GM12878 (cell line): ENCODE measurements at regions not wholly inside any gene's neighbourhood (a gene's known extent, or its start where the extent isn't known, plus 50 kb on each side); places are given as distances from the start of the nearest gene placed in this dataset.

ENCODE experiments used
- ATAC-seq: fragments of 200-7000 bp; cut with Tn5 transposase; 3 replicates; pipeline ENCODE4 v1.9.1; 2020; ENCODE audit warnings: mild to moderate bottlenecking, moderate library complexity
- BruUV-seq: library from RNA; stranded (reverse); fragments of 400-500 nt; replicated peaks from 2 replicates; lab custom pipeline; 2021; lab: Mats Ljungman, UMichigan
- CTCF ChIA-PET: fragments of 300-600 bp; sonication (Branson Sonifier 250); formaldehyde crosslinking; extraction: SDS; loops from one replicate; lab custom pipeline; 2021; ENCODE audit warnings: inconsistent platforms; lab: Yijun Ruan, JAX
- POLR2A ChIA-PET: fragments of 350-600 bp; formaldehyde crosslinking; extraction: SDS; loops from one replicate; lab custom pipeline; 2021; ENCODE audit warnings: inconsistent platforms; lab: Charles Lee
- RAD21 ChIA-PET: fragments of 300-600 bp; sonication (Branson Sonifier 250); formaldehyde crosslinking; loops from one replicate; lab custom pipeline; 2023; ENCODE audit warnings: antibody characterized with exemption; ENCODE audit not compliant: unreplicated experiment; lab: Charles Lee
- SMC1A ChIA-PET: fragments of 300-600 bp; sonication (Branson Sonifier 250); formaldehyde crosslinking; loops from one replicate; lab custom pipeline; 2023; ENCODE audit not compliant: unreplicated experiment, uncharacterized antibody; lab: Charles Lee
- DNase-seq: peaks from one replicate; pipeline ENCODE4 v3.0.0-alpha.2; 2011; ENCODE audit warnings: low read depth, low spot score
- FAIRE-seq: peaks from 3 replicates; lab custom pipeline; 2011; peaks lifted over from hg19 to GRCh38; lab: Jason Lieb, UNC
- H2AFZ ChIP-seq: 2 replicates; pipeline ENCODE4 v1.6.0; 2011; ENCODE audit warnings: low read depth, low read length, control low read depth; ENCODE audit not compliant: control insufficient read depth
- H3K27ac ChIP-seq: 2 replicates; pipeline ENCODE4 v1.5.1; 2011; ENCODE audit warnings: control low read depth; ENCODE audit not compliant: control insufficient read depth, insufficient read depth
- H3K27me3 ChIP-seq, 2 experiments: replicated peaks in 1 of 2; 2 replicates each; pipeline versions ENCODE4 v1.6.0 to v1.6.1; 2011; ENCODE audit warnings: low read length in 1 of 2; ENCODE audit not compliant: control insufficient read depth in 2 of 2, insufficient read depth in 2 of 2
- H3K36me3 ChIP-seq, 2 experiments: 2 replicates each; pipeline ENCODE4 v1.5.1; 2011; ENCODE audit warnings: low read length in 1 of 2; ENCODE audit not compliant: control insufficient read depth in 2 of 2, insufficient read depth in 2 of 2
- H3K4me1 ChIP-seq: 2 replicates; pipeline ENCODE4 v1.6.1; 2011; ENCODE audit warnings: mild to moderate bottlenecking, low read length, moderate library complexity, mixed read lengths; ENCODE audit not compliant: control insufficient read depth, insufficient read depth
- H3K4me2 ChIP-seq: 2 replicates; pipeline ENCODE4 v1.6.0; 2011; ENCODE audit warnings: control low read depth; ENCODE audit not compliant: control insufficient read depth, insufficient read depth
- H3K4me3 ChIP-seq: fragments of 200-600 bp; sonication (generic); 2 replicates; pipeline ENCODE4 v1.5.1; 2016
- H3K79me2 ChIP-seq: 2 replicates; pipeline ENCODE4 v1.6.0; 2011; ENCODE audit warnings: low read length; ENCODE audit not compliant: control insufficient read depth, insufficient read depth
- H3K9ac ChIP-seq: 2 replicates; pipeline ENCODE4 v1.8.0; 2011; ENCODE audit warnings: low read length, control low read depth, mixed read lengths; ENCODE audit not compliant: control insufficient read depth, insufficient read depth
- H3K9me3 ChIP-seq: replicated peaks from 3 replicates; pipeline ENCODE4 v1.5.1; 2011; ENCODE audit warnings: mild to moderate bottlenecking, low read length; ENCODE audit not compliant: control insufficient read depth, insufficient read depth
- H4K20me1 ChIP-seq: 2 replicates; pipeline ENCODE4 v1.6.0; 2011; ENCODE audit not compliant: control insufficient read depth, insufficient read depth
- ATF2 ChIP-seq: IDR thresholded peaks from 2 replicates; pipeline ENCODE4 v1.6.1; 2012; ENCODE audit warnings: low read length, inconsistent platforms
- BRCA1 ChIP-seq: IDR thresholded peaks from 2 replicates; pipeline ENCODE4 v1.6.1; 2011; ENCODE audit warnings: low read depth, low read length, improper control_type of control experiment
- CBFB ChIP-seq: IDR thresholded peaks from 2 replicates; pipeline ENCODE4 v1.6.1; 2016; ENCODE audit warnings: antibody characterized with exemption, low read depth
- HDAC2 ChIP-seq: fragments of 200-600 bp; sonication (generic); IDR thresholded peaks from 2 replicates; pipeline ENCODE4 v1.6.1; 2017
- NR2C2 ChIP-seq: IDR thresholded peaks from 2 replicates; pipeline ENCODE4 v1.6.1; 2011; ENCODE audit warnings: borderline replicate concordance, low read depth; ENCODE audit not compliant: control insufficient read depth, insufficient read length
- PML ChIP-seq: IDR thresholded peaks from 2 replicates; pipeline ENCODE4 v1.6.1; 2012; ENCODE audit warnings: low read length, inconsistent platforms
- POU2F2 ChIP-seq: IDR thresholded peaks from 3 replicates; pipeline ENCODE4 v1.6.1; 2011; ENCODE audit warnings: low read depth, mild to moderate bottlenecking, low read length, borderline replicate concordance
- RAD51 ChIP-seq: fragments of 450-650 bp; IDR thresholded peaks from 2 replicates; pipeline ENCODE4 v1.6.1; 2016; ENCODE audit warnings: moderate library complexity, mild to moderate bottlenecking, inconsistent platforms
- RELB ChIP-seq: fragments of 450-650 bp; IDR thresholded peaks from 2 replicates; pipeline ENCODE4 v1.6.1; 2017; ENCODE audit warnings: low read depth, mild to moderate bottlenecking, moderate library complexity
- SREBF2 ChIP-seq: IDR thresholded peaks from 2 replicates; pipeline ENCODE4 v1.6.1; 2012; ENCODE audit warnings: mild to moderate bottlenecking, low read length
- TAF1 ChIP-seq: IDR thresholded peaks from 2 replicates; pipeline ENCODE4 v1.6.1; 2011; ENCODE audit warnings: mild to moderate bottlenecking, low read depth, low read length, borderline replicate concordance
- TCF7 ChIP-seq: IDR thresholded peaks from 2 replicates; pipeline ENCODE4 v1.6.1; 2014; ENCODE audit warnings: antibody characterized with exemption, borderline replicate concordance
- ZNF217 ChIP-seq: fragments of 450-650 bp; IDR thresholded peaks from 2 replicates; pipeline ENCODE4 v1.6.1; 2017; ENCODE audit warnings: antibody characterized with exemption, mild to moderate bottlenecking
- ZNF274 ChIP-seq: IDR thresholded peaks from one replicate; pipeline ENCODE4 v1.8.0; 2011; ENCODE audit not compliant: insufficient read length, insufficient read depth
- ZNF687 ChIP-seq: fragments of 450-650 bp; IDR thresholded peaks from 2 replicates; pipeline ENCODE4 v1.6.1; 2017; ENCODE audit warnings: mild to moderate bottlenecking, moderate library complexity
- WGBS: methylation state at CpG from one replicate; pipeline ENCODE4 v1.1.6; 2016; ENCODE audit warnings: low lambda C conversion rate; ENCODE audit not compliant: insufficient replicate concordance, insufficient coverage; ENCODE audit errors: missing lambda C conversion rate; 5-methylcytosine and 5-hydroxymethylcytosine counted together
- in situ Hi-C: fragments of 300-500 bp; cut with MboI; formaldehyde crosslinking; loops from 9 replicates; pipeline ENCODE4 v1.14.3; 2018; ENCODE audit warnings: mixed read lengths
- intact Hi-C: fragments of 100-400 bp; cut with micrococcal nuclease; formaldehyde crosslinking; loops from one replicate; pipeline ENCODE4 v1.14.2; 2022; ENCODE audit not compliant: unreplicated experiment
- TF ChIP-seq, protein P1 (sequence below): fragments of 450-650 bp; IDR thresholded peaks from 2 replicates; pipeline ENCODE4 v1.6.1; 2017; ENCODE audit warnings: antibody characterized with exemption, mild to moderate bottlenecking, moderate library complexity

DNA sequence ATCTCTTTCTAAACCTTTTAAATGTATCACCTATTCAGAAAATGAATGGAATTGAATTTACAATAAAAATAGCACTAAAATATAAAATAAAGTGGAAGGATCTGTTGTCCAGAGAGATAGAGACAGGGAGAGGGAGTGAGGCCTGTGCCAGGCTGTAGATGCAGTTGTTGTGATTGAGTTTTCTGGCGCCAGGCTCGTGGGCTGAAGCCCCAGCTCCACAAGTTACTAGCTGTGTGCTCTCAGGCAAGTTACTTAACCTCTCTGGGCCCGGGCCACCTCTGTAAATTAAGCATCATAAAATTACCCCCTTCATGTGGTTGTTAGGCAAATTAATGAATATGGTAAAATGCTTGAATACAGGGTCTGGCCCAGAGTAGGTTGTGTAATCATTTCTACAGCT lies 52.3 kb upstream of the USP29 start (continued):
- TF ChIP-seq ZNF687: no peak
- TF ChIP-seq RELB: no peak
- no peak for TF ChIP-seq PML
- no peak for TF ChIP-seq ZNF274

- intact Hi-C loops: no loop called here
- ATAC-seq: no peak
- TF ChIP-seq ZNF217 (no peak), POU2F2 (no peak), RAD51 (no peak), NR2C2 (no peak), HDAC2 (no peak), SREBF2 (no peak), BRCA1 (no peak), TCF7 (no peak), CBFB (no peak), ATF2 (no peak), TAF1 (no peak)
- TF ChIP-seq, protein P1, sequence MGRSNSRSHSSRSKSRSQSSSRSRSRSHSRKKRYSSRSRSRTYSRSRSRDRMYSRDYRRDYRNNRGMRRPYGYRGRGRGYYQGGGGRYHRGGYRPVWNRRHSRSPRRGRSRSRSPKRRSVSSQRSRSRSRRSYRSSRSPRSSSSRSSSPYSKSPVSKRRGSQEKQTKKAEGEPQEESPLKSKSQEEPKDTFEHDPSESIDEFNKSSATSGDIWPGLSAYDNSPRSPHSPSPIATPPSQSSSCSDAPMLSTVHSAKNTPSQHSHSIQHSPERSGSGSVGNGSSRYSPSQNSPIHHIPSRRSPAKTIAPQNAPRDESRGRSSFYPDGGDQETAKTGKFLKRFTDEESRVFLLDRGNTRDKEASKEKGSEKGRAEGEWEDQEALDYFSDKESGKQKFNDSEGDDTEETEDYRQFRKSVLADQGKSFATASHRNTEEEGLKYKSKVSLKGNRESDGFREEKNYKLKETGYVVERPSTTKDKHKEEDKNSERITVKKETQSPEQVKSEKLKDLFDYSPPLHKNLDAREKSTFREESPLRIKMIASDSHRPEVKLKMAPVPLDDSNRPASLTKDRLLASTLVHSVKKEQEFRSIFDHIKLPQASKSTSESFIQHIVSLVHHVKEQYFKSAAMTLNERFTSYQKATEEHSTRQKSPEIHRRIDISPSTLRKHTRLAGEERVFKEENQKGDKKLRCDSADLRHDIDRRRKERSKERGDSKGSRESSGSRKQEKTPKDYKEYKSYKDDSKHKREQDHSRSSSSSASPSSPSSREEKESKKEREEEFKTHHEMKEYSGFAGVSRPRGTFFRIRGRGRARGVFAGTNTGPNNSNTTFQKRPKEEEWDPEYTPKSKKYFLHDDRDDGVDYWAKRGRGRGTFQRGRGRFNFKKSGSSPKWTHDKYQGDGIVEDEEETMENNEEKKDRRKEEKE: no peak
These were observed 51.5 kb upstream of the USP29 start for GRCh38 chr19:57068311-57068710.

More at GRCh38 chr19:57068311-57068710, 51.5 kb upstream of the USP29 start:
- Histone ChIP-seq H3K9me3 (no peaks in the 10 kb centered on the region; the same call in 1 of the 3 replicates), H3K4me3 (no peak overlapping the region), H2AFZ (no peak overlapping the region), H3K9ac (no peak overlapping the region), H3K4me2 (no peak overlapping the region), H3K79me2 (no peaks in the 10 kb centered on the region), H3K27ac (no peak overlapping the region), H3K27me3 (no peaks in the 10 kb centered on the region), H4K20me1 (no peaks in the 10 kb centered on the region), H3K4me1 (no peaks in the 10 kb centered on the region), H3K36me3 (no peaks in the 10 kb centered on the region)
- FAIRE-seq (no peak), DNase-seq (no peak)
- BruUV-seq: no TSS peak
- in situ Hi-C loops: no loop called here
- WGBS: 58% methylated on average over 12 of the region's 12 CpGs
- RAD21 ChIA-PET: no interaction called here
- SMC1A ChIA-PET: no interaction called here
- POLR2A ChIA-PET: no interaction called here
- CTCF ChIA-PET: no interaction called here
